Heart left ventricle (tissue), 16 donors: ENCODE measurements at regions not wholly inside any gene's neighbourhood (a gene's known extent, or its start where the extent isn't known, plus 50 kb on each side); places are given as distances from the start of the nearest gene placed in this dataset.

Source experiments
- ATAC-seq, 4 donors: fragments of 200-7000 bp; cut with Tn5 transposase; one replicate each; pipeline ENCODE4 v1.9.1; 2020 to 2022; ENCODE audit warnings: moderate library complexity in 4 of 4, mild to moderate bottlenecking in 3 of 4, moderate number of reproducible peaks in 1 of 4
- DNase-seq, 5 donors: peaks; one replicate each; pipeline ENCODE4 v3.0.0-alpha.2; 2020
- H3K27ac ChIP-seq, 12 donors: fragments of 200-600 bp; sonication (generic) in 4 of 12; one replicate each; pipeline versions ENCODE4 v1.5.0 to v1.8.0; 2016 to 2022; ENCODE audit warnings: mild to moderate bottlenecking in 2 of 12
- H3K27me3 ChIP-seq, 9 donors: fragments of 200-600 bp; sonication (generic) in 2 of 9; one replicate each; pipeline versions ENCODE4 v1.5.1 to v1.8.0; 2016 to 2022; ENCODE audit warnings: mild to moderate bottlenecking in 3 of 9
- H3K36me3 ChIP-seq, 9 donors: fragments of 200-600 bp; sonication (generic) in 2 of 9; one replicate each; pipeline versions ENCODE4 v1.5.0 to v1.8.0; 2018 to 2022; ENCODE audit warnings: mild to moderate bottlenecking in 2 of 9
- H3K4me1 ChIP-seq, 12 donors: fragments of 200-600 bp; sonication (generic) in 4 of 12; one replicate each; pipeline versions ENCODE4 v1.5.0 to v1.8.0; 2016 to 2022; ENCODE audit warnings: mild to moderate bottlenecking in 3 of 12
- H3K4me3 ChIP-seq, 12 donors: fragments of 200-600 bp; sonication (generic) in 4 of 12; one replicate each; pipeline versions ENCODE4 v1.5.0 to v1.8.0; 2017 to 2022; ENCODE audit warnings: mild to moderate bottlenecking in 9 of 12, moderate library complexity in 4 of 12
- H3K9me3 ChIP-seq, 12 donors: fragments of 200-600 bp; sonication (generic) in 4 of 12; one replicate each; pipeline versions ENCODE4 v1.5.0 to v1.8.0; 2016 to 2022; ENCODE audit warnings: mild to moderate bottlenecking in 1 of 12
- POLR2A ChIP-seq, 2 donors: fragments of 450-650 bp; IDR thresholded peaks; one replicate each; pipeline ENCODE4 v1.6.1; 2017; ENCODE audit warnings: antibody characterized with exemption in 2 of 2, mild to moderate bottlenecking in 2 of 2, moderate library complexity in 2 of 2
- WGBS, 4 donors: extraction: QIAGEN DNeasy Blood & Tissue Kit in 2 of 4; methylation state at CpG; one replicate each; pipeline versions ENCODE4 v1.1.5 to v1.1.7; 2013 to 2018; 5-methylcytosine and 5-hydroxymethylcytosine counted together
- intact Hi-C, 10 donors: fragments of 100-400 bp; cut with DNase I; formaldehyde crosslinking; loops; one replicate each; pipeline versions ENCODE4 v1.11.1 to v1.14.2; 2022
- TF ChIP-seq, protein P1 (sequence below), 12 donors: fragments of 200-600 bp; sonication (generic) in 4 of 12; IDR thresholded peaks; one replicate each; pipeline versions ENCODE4 v1.5.0 to v1.8.0; 2018 to 2022; ENCODE audit warnings: antibody characterized with exemption in 12 of 12, mild to moderate bottlenecking in 5 of 12
- donor health status: ischemic (EF 13 %, LVEDD 7.1; RV severe dilation, severe dysfunction).
- donor health status: healthy with polysubstance abuse.
- donor health status: DM: no; HTN: yes; CAD: no.
- donor health status: DM: no; HTN: no; CAD: no.
- donor health status: ischemic (EF 25% LVEDD 6.9; RV normal size, moderate dysfunction).
- donor health status: ischemic (EF 25% LVEDD 5.7; RV mildly dilated, moderate dysfunction).
- donor health status: healthy.
- donor health status: DM: yes; HTN: yes; CAD: no.
- donor health status: ischemic (EF 35%, LVEDD 5.7; RV mildly dilated, moderate dysfunction).
- donor health status: nonischemic (EF 11% LVEDD 7.7; RV severe dilation, severe dysfunction).
- donor health status: DM: yes; HTN: yes; CAD: no.
- donor health status: PGD.
- donor health status: ischemic (EF 29% LVEDD 5.4; RV normal size, mild dysfunction).
- donor health status: nonischemic (EF 23%, LVEDD 6.1; RV moderate dilation, normal function).

- no peak for DNase-seq
- 48 to 68% (median 63%) methylated on average over 8 of the region's 8 CpGs for WGBS, 4 donors
- intact Hi-C loops: no loop called here
- TF ChIP-seq, protein P1, sequence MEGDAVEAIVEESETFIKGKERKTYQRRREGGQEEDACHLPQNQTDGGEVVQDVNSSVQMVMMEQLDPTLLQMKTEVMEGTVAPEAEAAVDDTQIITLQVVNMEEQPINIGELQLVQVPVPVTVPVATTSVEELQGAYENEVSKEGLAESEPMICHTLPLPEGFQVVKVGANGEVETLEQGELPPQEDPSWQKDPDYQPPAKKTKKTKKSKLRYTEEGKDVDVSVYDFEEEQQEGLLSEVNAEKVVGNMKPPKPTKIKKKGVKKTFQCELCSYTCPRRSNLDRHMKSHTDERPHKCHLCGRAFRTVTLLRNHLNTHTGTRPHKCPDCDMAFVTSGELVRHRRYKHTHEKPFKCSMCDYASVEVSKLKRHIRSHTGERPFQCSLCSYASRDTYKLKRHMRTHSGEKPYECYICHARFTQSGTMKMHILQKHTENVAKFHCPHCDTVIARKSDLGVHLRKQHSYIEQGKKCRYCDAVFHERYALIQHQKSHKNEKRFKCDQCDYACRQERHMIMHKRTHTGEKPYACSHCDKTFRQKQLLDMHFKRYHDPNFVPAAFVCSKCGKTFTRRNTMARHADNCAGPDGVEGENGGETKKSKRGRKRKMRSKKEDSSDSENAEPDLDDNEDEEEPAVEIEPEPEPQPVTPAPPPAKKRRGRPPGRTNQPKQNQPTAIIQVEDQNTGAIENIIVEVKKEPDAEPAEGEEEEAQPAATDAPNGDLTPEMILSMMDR (IDR thresholded peaks at IDR 0.05): no peak
- TF ChIP-seq POLR2A (IDR thresholded peaks at IDR 0.05): no peak
- Histone ChIP-seq H3K4me3 (peak overlapping the region in 1 of 12 donors; percentile 2), H3K4me1 (peaks cover 0 to 26% (median 3%) of the 10 kb centered on the region in 12 donors), H3K9me3 (no peaks in the 10 kb centered on the region), H3K27me3 (no peaks in the 10 kb centered on the region), H3K27ac (no peak overlapping the region), H3K36me3 (peaks cover 0 to 4% (median 0%) of the 10 kb centered on the region in 9 donors)
- ATAC-seq: no peak
Measured at GRCh38 chr14:71527838-71528237, 404.4 kb upstream of the RGS6 start.

DNA sequence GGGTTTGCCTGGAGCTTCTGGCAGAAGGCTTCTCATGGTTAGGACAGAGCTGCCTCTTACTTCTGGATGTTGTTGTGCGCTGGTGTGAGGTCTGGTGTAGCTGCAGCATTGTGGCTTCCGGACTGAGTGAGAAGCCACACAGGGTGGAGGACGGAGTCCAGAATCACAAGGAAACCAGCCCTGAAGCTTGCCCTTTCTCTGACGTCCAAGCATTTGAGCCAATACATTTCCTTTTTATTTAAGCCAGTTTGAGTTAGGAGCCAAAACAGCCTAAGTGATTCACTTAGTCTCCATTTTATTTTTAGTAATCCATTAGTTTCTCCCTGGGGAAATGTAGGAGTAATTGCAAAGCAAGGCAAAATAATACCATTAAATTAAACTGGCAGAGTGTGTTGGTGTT is 402.4 kb upstream of the RGS6 start:
- WGBS, 4 donors: 26 to 59% (median 48%) methylated on average over 4 of the region's 4 CpGs
- DNase-seq: peak in 4 of 5 donors; percentile 29 to 57 (median 44)

DNA sequence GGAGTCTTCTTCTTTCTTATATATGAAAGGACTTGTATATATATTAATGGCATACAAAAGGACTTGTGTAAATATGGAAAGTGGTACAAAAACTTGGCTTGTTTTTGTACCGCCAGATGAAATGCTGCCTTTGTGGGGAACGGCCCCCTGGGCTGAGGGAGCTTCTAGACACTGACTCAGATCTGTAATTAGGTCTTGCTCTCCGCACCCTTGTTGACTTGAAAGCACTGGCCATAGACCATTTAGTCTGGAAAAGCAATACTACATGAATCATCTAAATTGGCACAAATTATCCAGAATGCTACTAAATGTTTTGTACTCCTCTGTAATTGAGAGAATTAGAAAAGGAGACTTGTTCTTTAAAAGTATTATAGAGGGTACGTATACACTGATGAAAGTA is 399.9 kb upstream of the RGS6 start:
- TF ChIP-seq, protein P1 (IDR thresholded peaks at IDR 0.05): no peak
- TF ChIP-seq POLR2A (IDR thresholded peaks at IDR 0.05): no peak
- peaks cover 0 to 46% (median 3%) of the 10 kb centered on the region in 12 donors for H3K4me1 ChIP-seq
- intact Hi-C loops: no loop called here

More for the DNA sequence above, 402.4 kb upstream of the RGS6 start:
- H3K9me3 ChIP-seq: no peaks in the 10 kb centered on the region
- H3K36me3 ChIP-seq: peaks cover 0 to 4% (median 0%) of the 10 kb centered on the region in 9 donors
- no peaks in the 10 kb centered on the region for H3K27me3 ChIP-seq
- peak; percentile 66 to 98 (median 92) for ATAC-seq
- intact Hi-C loops: no loop called here
- H3K27ac ChIP-seq: peak overlapping the region in 7 of 12 donors; percentile 0 to 64 (median 40)
- H3K4me3 ChIP-seq: no peak overlapping the region
- peaks cover 0 to 28% (median 2%) of the 10 kb centered on the region in 12 donors for H3K4me1 ChIP-seq
- TF ChIP-seq POLR2A (IDR thresholded peaks at IDR 0.05): no peak
- TF ChIP-seq, protein P1 (IDR thresholded peaks at IDR 0.05): no peak

GRCh38 chr14:71532790-71533189 is 399.4 kb upstream of the RGS6 start:
- no peak for TF ChIP-seq POLR2A (IDR thresholded peaks at IDR 0.05)
- TF ChIP-seq, protein P1 (IDR thresholded peaks at IDR 0.05): no peak
- ATAC-seq (peak in 1 of 4 donors; percentile 14), DNase-seq (no peak)
- peaks cover 0 to 4% (median 0%) of the 10 kb centered on the region in 9 donors for H3K36me3 ChIP-seq
- no peaks in the 10 kb centered on the region for H3K9me3 ChIP-seq
- H3K27ac ChIP-seq: peak overlapping the region in 4 of 12 donors; percentile 1 to 47 (median 12)
- no peaks in the 10 kb centered on the region for H3K27me3 ChIP-seq
- WGBS, 4 donors: 49 to 68% (median 66%) methylated on average over 3 of the region's 3 CpGs
- H3K4me1 ChIP-seq: peaks cover 0 to 46% (median 3%) of the 10 kb centered on the region in 12 donors
- H3K4me3 ChIP-seq: no peak overlapping the region
- intact Hi-C loops: no loop called here

More for the DNA sequence above, 399.9 kb upstream of the RGS6 start:
- ATAC-seq: peak in 3 of 4 donors; percentile 24 to 73 (median 72)
- H3K27me3 ChIP-seq: no peaks in the 10 kb centered on the region
- peaks cover 0 to 4% (median 0%) of the 10 kb centered on the region in 9 donors for H3K36me3 ChIP-seq
- peak overlapping the region in 4 of 12 donors; percentile 1 to 47 (median 12) for H3K27ac ChIP-seq
- DNase-seq: no peak
- no peaks in the 10 kb centered on the region for H3K9me3 ChIP-seq
- no peak overlapping the region for H3K4me3 ChIP-seq
- 88 to 94% (median 92%) methylated on average over 4 of the region's 4 CpGs for WGBS, 4 donors
